ENCODE measurements at regions not wholly inside any gene's neighbourhood (a gene's known extent, or its start where the extent isn't known, plus 50 kb on each side); places are given as distances from the start of the nearest gene placed in this dataset.

DNA sequence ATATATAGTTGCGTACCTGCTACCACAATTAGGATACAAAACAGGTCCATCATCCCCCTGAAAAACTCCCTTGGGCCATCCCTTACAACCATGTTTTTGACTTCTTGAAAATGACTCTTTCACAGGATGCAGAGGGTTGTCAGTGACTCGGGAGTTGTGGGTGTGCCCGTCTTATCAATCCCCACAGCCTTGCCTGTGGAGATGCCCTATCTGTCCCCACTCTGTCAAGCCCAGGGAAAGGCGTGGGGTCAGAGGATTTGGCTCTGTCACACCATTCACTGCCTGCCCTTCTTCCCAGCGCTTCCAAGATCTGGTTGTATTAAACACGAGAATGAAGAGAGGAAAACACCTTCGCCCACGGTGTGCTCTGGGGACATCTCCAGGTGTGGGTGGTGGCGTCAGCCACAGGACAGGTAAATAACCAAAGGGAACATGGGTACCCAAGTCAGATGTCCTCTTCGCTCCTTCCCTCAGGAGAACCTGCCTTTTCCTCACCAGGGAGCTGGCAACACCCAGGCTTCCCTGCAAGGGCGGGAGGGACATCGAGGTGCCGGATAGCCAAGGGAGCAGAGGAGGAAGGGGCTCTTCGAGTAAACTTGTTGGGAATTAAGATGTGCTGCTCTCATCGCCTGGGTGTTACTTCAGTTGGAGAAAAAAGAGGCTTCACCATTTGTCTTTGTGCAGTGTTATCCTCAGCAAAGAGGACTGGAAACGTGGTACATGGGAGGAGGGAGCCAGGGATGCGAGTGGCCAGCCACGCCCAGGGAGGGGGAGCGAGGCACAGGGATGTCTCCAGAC is 100.3 kb downstream of the B3GNT2 start:
- Histone ChIP-seq H3K4me1 (ENCODE audit: control insufficient read depth in 2 of 2, insufficient read depth in 2 of 2, low read length in 2 of 2) (peaks cover 0 to 24% of the 10 kb centered on the region in 2 donors), H3K36me3 (ENCODE audit: control insufficient read depth in 2 of 2, insufficient read depth in 2 of 2, low read length in 1 of 2) (no peaks in the 10 kb centered on the region), H3K27ac (ENCODE audit: low read depth in 1 of 2, low read length in 1 of 2) (no peak overlapping the region), H3K4me3 (ENCODE audit: low read length in 2 of 2) (no peak overlapping the region), H3K27me3 (ENCODE audit: control insufficient read depth in 2 of 2, insufficient read depth in 1 of 2, low read length in 1 of 2) (no peaks in the 10 kb centered on the region), H3K9me3 (ENCODE audit: control insufficient read depth in 2 of 2, insufficient read depth in 1 of 2, low read length in 1 of 2) (no peaks in the 10 kb centered on the region)
- 93% methylated on average over 19 of the region's 19 CpGs for WGBS
- DNase-seq (ENCODE audit: low read depth in 6 of 9, low spot score in 9 of 9) = no peak

DNA sequence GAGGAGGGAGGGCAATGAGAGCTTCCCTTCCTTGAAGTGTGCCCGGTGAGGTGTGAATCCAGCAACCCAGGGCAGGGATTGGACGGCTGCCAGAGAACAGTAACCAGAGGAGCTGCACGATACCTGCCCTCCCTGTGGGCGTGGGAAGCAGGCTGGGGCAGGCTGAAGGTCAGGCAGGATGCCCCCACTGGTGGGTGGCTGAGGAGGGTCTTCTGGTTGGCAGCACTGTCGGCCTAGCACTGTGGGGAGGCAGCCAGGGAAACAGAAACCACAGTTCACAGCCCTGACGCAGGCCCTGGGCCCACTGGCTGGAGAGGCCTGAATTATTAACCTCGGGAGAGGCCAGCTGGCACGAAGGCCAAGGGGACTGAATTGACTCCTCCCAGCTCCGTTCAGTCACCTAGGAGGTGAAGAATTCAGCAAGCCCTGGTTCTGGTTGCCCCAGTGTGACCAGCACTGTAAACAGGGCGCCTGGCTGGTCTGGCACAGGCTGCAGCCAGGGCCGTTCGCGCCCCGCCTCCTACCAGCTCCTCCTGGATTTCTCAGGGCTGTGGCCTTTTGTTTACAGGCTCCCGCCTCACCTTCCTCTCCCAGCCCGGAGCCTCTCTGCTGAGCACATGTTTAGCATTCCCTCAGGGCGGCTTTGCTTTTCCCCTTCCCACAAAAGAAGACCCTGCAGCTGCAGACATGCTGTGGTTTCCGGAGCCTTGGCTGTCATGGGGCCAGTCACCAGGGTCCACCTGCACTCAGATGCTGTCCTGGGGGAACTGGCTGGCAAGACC is 97.8 kb downstream of the B3GNT2 start:
- no peak overlapping the region for H3K4me3 ChIP-seq (ENCODE audit: low read length in 2 of 2)
- no peaks in the 10 kb centered on the region for H3K27me3 ChIP-seq (ENCODE audit: control insufficient read depth in 2 of 2, insufficient read depth in 1 of 2, low read length in 1 of 2)
- H3K9me3 ChIP-seq (ENCODE audit: control insufficient read depth in 2 of 2, insufficient read depth in 1 of 2, low read length in 1 of 2) = no peaks in the 10 kb centered on the region
- peaks cover 0 to 24% of the 10 kb centered on the region in 2 donors for H3K4me1 ChIP-seq (ENCODE audit: control insufficient read depth in 2 of 2, insufficient read depth in 2 of 2, low read length in 2 of 2)
- no peak for DNase-seq (ENCODE audit: low read depth in 6 of 9, low spot score in 9 of 9)
- 50% methylated on average over 18 of the region's 18 CpGs for WGBS
- no peak overlapping the region for H3K27ac ChIP-seq (ENCODE audit: low read depth in 1 of 2, low read length in 1 of 2)
- H3K36me3 ChIP-seq (ENCODE audit: control insufficient read depth in 2 of 2, insufficient read depth in 2 of 2, low read length in 1 of 2) = no peaks in the 10 kb centered on the region

DNA sequence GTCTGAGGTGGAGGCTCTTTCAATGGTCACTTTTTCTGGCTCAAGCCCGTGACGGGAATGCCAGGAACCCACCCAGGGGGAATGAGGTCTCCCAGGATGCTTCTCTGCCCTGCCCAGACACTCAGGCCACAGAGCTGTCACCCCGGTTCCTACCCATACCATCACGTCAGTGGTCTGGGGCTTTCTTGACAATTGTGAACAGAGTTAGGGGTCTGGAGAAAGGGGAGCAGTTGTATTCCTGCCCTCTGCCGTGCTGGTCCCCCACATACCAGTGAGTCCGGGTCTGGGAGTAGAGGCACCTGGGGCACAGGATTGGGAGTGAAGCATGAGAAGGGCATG is 97.2 kb downstream of the B3GNT2 start:
- DNase-seq (ENCODE audit: low read depth in 6 of 9, low spot score in 9 of 9) = no peak
- WGBS = 96% methylated on average over 6 of the region's 6 CpGs
- H3K9me3 ChIP-seq (ENCODE audit: control insufficient read depth in 2 of 2, insufficient read depth in 1 of 2, low read length in 1 of 2) = no peaks in the 10 kb centered on the region
- H3K4me3 ChIP-seq (ENCODE audit: low read length in 2 of 2) = no peak overlapping the region
- peaks cover 0 to 26% of the 10 kb centered on the region in 2 donors for H3K4me1 ChIP-seq (ENCODE audit: control insufficient read depth in 2 of 2, insufficient read depth in 2 of 2, low read length in 2 of 2)
- no peaks in the 10 kb centered on the region for H3K36me3 ChIP-seq (ENCODE audit: control insufficient read depth in 2 of 2, insufficient read depth in 2 of 2, low read length in 1 of 2)
- H3K27ac ChIP-seq (ENCODE audit: low read depth in 1 of 2, low read length in 1 of 2) = no peak overlapping the region
- H3K27me3 ChIP-seq (ENCODE audit: control insufficient read depth in 2 of 2, insufficient read depth in 1 of 2, low read length in 1 of 2) = no peaks in the 10 kb centered on the region

DNA sequence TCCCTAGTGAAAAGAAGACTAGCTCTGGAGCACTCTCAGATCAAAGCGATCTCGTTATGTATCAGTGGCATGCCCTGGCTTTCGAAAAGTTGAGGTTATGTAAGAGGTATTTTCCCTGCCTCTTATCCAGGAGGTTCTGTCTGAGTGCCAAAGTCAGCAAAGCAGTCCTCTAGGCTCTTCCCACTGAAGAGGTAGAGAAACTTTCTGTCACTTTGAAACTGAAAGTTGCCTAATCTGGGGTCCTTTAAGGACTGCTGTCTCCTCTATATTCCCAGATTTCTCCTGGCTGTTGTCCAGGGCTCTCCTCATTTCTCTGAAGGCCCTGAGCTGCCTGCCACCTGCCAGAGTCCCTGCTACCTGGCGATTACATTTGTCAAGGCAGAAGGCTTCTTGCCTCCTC is 96.3 kb downstream of the B3GNT2 start:
- Histone ChIP-seq H3K9me3 (ENCODE audit: control insufficient read depth in 2 of 2, insufficient read depth in 1 of 2, low read length in 1 of 2) (no peaks in the 10 kb centered on the region), H3K36me3 (ENCODE audit: control insufficient read depth in 2 of 2, insufficient read depth in 2 of 2, low read length in 1 of 2) (no peaks in the 10 kb centered on the region), H3K4me3 (ENCODE audit: low read length in 2 of 2) (no peak overlapping the region), H3K4me1 (ENCODE audit: control insufficient read depth in 2 of 2, insufficient read depth in 2 of 2, low read length in 2 of 2) (peaks cover 0 to 28% of the 10 kb centered on the region in 2 donors), H3K27me3 (ENCODE audit: control insufficient read depth in 2 of 2, insufficient read depth in 1 of 2, low read length in 1 of 2) (no peaks in the 10 kb centered on the region), H3K27ac (ENCODE audit: low read depth in 1 of 2, low read length in 1 of 2) (peak overlapping the region in 1 of 2 donors; percentile 9)
- peak in 1 of 9 donors; percentile 42 for DNase-seq (ENCODE audit: low read depth in 6 of 9, low spot score in 9 of 9)
- WGBS = 92% methylated on average over 4 of the region's 4 CpGs

DNA sequence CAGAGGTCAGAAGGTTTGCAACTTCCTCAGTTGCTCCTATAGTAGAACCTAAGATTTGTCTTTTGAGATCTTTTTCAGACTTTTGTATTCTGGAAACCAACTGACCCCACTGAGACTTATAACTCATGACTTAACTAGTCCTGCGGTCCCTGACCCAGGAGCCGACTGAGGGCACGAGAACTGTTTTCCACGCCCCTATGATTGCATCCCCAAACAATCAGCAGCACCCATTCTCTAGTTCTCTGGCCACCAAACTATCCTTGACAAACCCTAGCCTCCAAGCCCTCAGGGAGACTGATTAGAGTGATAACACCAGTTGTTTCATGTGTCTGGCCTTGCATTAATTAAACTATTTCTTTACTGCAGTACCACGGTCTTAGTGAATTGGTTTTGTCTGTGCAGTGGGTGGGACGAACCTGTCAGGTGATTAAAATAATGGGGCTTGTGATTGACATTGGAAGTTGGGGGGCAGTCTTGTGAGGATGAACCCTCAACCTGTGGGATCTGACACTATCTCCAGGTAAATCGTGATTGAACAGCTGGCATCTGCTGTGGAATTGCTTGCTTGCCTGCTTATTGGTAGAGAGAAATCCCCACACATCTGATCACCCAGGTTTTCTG is 95.7 kb downstream of the B3GNT2 start:
- 96% methylated on average over 7 of the region's 7 CpGs for WGBS
- DNase-seq (ENCODE audit: low read depth in 6 of 9, low spot score in 9 of 9) = no peak
- Histone ChIP-seq H3K4me1 (ENCODE audit: control insufficient read depth in 2 of 2, insufficient read depth in 2 of 2, low read length in 2 of 2) (peaks cover 0 to 28% of the 10 kb centered on the region in 2 donors), H3K27ac (ENCODE audit: low read depth in 1 of 2, low read length in 1 of 2) (peak overlapping the region in 1 of 2 donors; percentile 9), H3K36me3 (ENCODE audit: control insufficient read depth in 2 of 2, insufficient read depth in 2 of 2, low read length in 1 of 2) (no peaks in the 10 kb centered on the region), H3K4me3 (ENCODE audit: low read length in 2 of 2) (no peak overlapping the region), H3K9me3 (ENCODE audit: control insufficient read depth in 2 of 2, insufficient read depth in 1 of 2, low read length in 1 of 2) (no peaks in the 10 kb centered on the region), H3K27me3 (ENCODE audit: control insufficient read depth in 2 of 2, insufficient read depth in 1 of 2, low read length in 1 of 2) (no peaks in the 10 kb centered on the region)

DNA sequence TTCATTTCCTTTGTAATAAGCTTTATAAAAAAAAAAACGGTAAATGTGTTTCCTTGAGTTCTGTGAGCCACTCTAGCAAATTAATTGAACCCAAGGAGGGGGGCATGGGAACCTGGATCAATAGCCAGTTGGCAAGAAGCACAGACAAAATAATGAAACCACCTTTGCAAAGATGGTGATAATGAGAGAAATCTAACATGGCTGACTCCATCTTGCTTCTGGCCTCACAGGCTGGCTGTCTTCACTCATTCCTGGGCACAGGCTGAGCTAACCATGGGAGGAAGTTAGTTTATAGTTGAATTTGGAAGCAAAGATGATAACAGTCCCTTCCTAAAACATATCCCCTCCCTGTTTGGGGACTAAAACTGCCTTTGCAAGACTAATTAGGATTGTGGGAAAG is 95.1 kb downstream of the B3GNT2 start:
- Histone ChIP-seq H3K4me3 (ENCODE audit: low read length in 2 of 2) (no peak overlapping the region), H3K4me1 (ENCODE audit: control insufficient read depth in 2 of 2, insufficient read depth in 2 of 2, low read length in 2 of 2) (peaks cover 0 to 28% of the 10 kb centered on the region in 2 donors), H3K9me3 (ENCODE audit: control insufficient read depth in 2 of 2, insufficient read depth in 1 of 2, low read length in 1 of 2) (no peaks in the 10 kb centered on the region), H3K27ac (ENCODE audit: low read depth in 1 of 2, low read length in 1 of 2) (no peak overlapping the region), H3K27me3 (ENCODE audit: control insufficient read depth in 2 of 2, insufficient read depth in 1 of 2, low read length in 1 of 2) (no peaks in the 10 kb centered on the region), H3K36me3 (ENCODE audit: control insufficient read depth in 2 of 2, insufficient read depth in 2 of 2, low read length in 1 of 2) (no peaks in the 10 kb centered on the region)
- 97% methylated on average over 1 of the region's 1 CpG for WGBS
- DNase-seq (ENCODE audit: low read depth in 6 of 9, low spot score in 9 of 9) = no peak

DNA sequence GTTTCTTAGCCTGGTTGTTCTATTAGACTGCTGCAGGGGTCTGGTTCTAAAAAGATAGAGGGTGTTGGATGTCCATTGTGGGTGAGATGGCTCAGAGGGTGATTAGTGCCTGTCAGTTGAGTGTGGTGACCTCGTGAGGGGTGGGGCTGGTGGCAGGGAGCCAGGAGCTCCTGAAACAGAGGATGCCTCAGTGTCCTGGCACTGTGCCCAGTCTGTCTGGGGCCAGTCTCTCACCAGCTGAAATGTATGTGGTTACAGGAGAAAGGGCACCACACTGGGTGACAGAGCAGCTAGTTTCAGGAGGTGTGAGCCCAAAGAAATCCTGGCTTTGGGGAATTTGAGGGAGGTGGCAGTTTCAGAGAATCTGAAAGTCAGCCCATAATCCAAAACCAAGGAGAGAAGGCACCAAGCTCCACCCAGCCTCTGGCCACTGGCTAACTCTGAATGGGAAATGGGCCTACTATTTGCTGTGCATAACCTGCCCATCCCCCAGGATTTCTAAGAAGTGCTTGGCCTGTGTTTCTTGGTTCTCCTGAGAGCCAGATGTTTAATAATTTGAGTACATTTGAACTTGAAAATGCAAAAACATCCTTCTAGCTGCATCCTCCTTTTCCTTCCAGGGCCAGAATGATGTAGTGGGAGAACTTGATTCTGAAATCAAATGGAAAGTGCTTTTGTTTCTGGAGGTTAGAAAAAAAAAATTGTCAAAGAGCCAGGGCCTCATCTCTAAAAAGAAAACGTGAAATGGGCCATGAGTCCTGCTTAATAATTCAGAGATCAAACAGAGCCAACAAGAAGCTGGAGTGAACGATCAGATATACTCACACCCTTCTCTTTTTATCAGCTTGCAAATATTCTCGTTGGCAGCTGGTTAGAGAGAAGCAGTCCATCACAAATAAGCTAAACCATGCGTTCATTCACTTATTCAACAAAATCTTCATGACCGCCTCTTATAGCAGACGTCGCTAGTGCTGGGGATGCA is 92.3 kb downstream of the B3GNT2 start:
- H3K4me3 ChIP-seq (ENCODE audit: low read length in 2 of 2) = no peak overlapping the region
- peaks cover 0 to 18% of the 10 kb centered on the region in 2 donors for H3K4me1 ChIP-seq (ENCODE audit: control insufficient read depth in 2 of 2, insufficient read depth in 2 of 2, low read length in 2 of 2)
- H3K36me3 ChIP-seq (ENCODE audit: control insufficient read depth in 2 of 2, insufficient read depth in 2 of 2, low read length in 1 of 2) = no peaks in the 10 kb centered on the region
- peaks cover 0 to 9% of the 10 kb centered on the region in 2 donors for H3K9me3 ChIP-seq (ENCODE audit: control insufficient read depth in 2 of 2, insufficient read depth in 1 of 2, low read length in 1 of 2)
- DNase-seq (ENCODE audit: low read depth in 6 of 9, low spot score in 9 of 9) = no peak
- no peak overlapping the region for H3K27ac ChIP-seq (ENCODE audit: low read depth in 1 of 2, low read length in 1 of 2)
- no peaks in the 10 kb centered on the region for H3K27me3 ChIP-seq (ENCODE audit: control insufficient read depth in 2 of 2, insufficient read depth in 1 of 2, low read length in 1 of 2)
- 78% methylated on average over 8 of the region's 8 CpGs for WGBS

DNA sequence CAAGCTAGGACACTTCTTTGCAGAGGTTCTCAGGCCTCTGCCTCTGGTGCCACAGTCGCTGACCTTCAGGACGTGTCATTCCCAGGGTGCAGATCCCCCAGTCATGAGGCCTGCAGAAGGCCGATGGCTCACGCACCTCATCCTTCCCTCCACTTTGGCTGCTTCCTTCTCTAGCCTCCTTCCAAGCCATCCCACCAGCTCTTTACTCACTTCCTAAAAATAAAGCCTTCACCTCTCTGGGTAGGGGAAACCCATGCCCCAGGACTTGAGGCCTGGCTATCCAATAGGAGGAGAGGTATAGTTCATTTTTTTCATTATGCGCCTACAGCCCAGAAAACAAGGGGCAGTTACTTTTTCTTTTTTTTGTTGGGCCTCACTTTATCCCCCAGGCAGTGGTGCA is 91.4 kb downstream of the B3GNT2 start:
- H3K4me3 ChIP-seq (ENCODE audit: low read length in 2 of 2) = no peak overlapping the region
- peaks cover 0 to 9% of the 10 kb centered on the region in 2 donors for H3K9me3 ChIP-seq (ENCODE audit: control insufficient read depth in 2 of 2, insufficient read depth in 1 of 2, low read length in 1 of 2)
- WGBS = 96% methylated on average over 5 of the region's 5 CpGs
- H3K27me3 ChIP-seq (ENCODE audit: control insufficient read depth in 2 of 2, insufficient read depth in 1 of 2, low read length in 1 of 2) = no peaks in the 10 kb centered on the region
- no peak for DNase-seq (ENCODE audit: low read depth in 6 of 9, low spot score in 9 of 9)
- no peaks in the 10 kb centered on the region for H3K36me3 ChIP-seq (ENCODE audit: control insufficient read depth in 2 of 2, insufficient read depth in 2 of 2, low read length in 1 of 2)
- no peak overlapping the region for H3K27ac ChIP-seq (ENCODE audit: low read depth in 1 of 2, low read length in 1 of 2)
- H3K4me1 ChIP-seq (ENCODE audit: control insufficient read depth in 2 of 2, insufficient read depth in 2 of 2, low read length in 2 of 2) = peaks cover 0 to 9% of the 10 kb centered on the region in 2 donors

All from thymus (tissue), 11 donors.